HG03103 (cell line): ENCODE measurements at regions not wholly inside any gene's neighbourhood (a gene's known extent, or its start where the extent isn't known, plus 50 kb on each side); places are given as distances from the start of the nearest gene placed in this dataset.

Source experiments
- ATAC-seq: cut with Tn5 transposase; IDR thresholded peaks from one replicate; pipeline ENCODE4 v1.9.1; 2021; ENCODE audit warnings: low read depth; ENCODE audit not compliant: unreplicated experiment

- no peak for ATAC-seq
These were observed 303.0 kb upstream of the FOXF1 start for GRCh38 chr16:86207350-86207749.

GRCh38 chr16:86209202-86209601 is 301.1 kb upstream of the FOXF1 start:
- no peak for ATAC-seq

GRCh38 chr16:86210403-86211193 is 299.7 kb upstream of the FOXF1 start:
- no peak for ATAC-seq

GRCh38 chr16:86211265-86211664 is 299.1 kb upstream of the FOXF1 start:
- ATAC-seq, result no peak

GRCh38 chr16:86211800-86212199 is 298.5 kb upstream of the FOXF1 start:
- ATAC-seq, result no peak

- ATAC-seq, result no peak
These were observed 297.5 kb upstream of the FOXF1 start for GRCh38 chr16:86212706-86213436.

- ATAC-seq, result no peak
These were observed 296.7 kb upstream of the FOXF1 start for GRCh38 chr16:86213437-86214205.

GRCh38 chr16:86214326-86215232 is 295.7 kb upstream of the FOXF1 start:
- no peak for ATAC-seq

- no peak for ATAC-seq
These were observed 294.9 kb upstream of the FOXF1 start for GRCh38 chr16:86215233-86215978.

GRCh38 chr16:86215979-86216585 is 294.2 kb upstream of the FOXF1 start:
- no peak for ATAC-seq

GRCh38 chr16:86216591-86216990 is 293.7 kb upstream of the FOXF1 start:
- ATAC-seq, result no peak

- no peak for ATAC-seq
These were observed 293.1 kb upstream of the FOXF1 start for GRCh38 chr16:86217001-86217890.

GRCh38 chr16:86217891-86218270 is 292.4 kb upstream of the FOXF1 start:
- no peak for ATAC-seq

- no peak for ATAC-seq
These were observed 291.7 kb upstream of the FOXF1 start for GRCh38 chr16:86218479-86219170.

GRCh38 chr16:86219655-86220445 is 290.5 kb upstream of the FOXF1 start:
- no peak for ATAC-seq

GRCh38 chr16:86220561-86220960 is 289.8 kb upstream of the FOXF1 start:
- no peak for ATAC-seq

GRCh38 chr16:86221085-86221484 is 289.2 kb upstream of the FOXF1 start:
- ATAC-seq, result no peak
